ENCODE measurements at regions not wholly inside any gene's neighbourhood (a gene's known extent, or its start where the extent isn't known, plus 50 kb on each side); places are given as distances from the start of the nearest gene placed in this dataset.
A peak's percentile ranks its signal among the peaks of the same experiment; 100 is the strongest.
"Not testable (repeated sequence)": the region's sequence is repeated elsewhere in the genome, so short reads cannot be mapped to it uniquely, and the experiment has no call there.

GRCh38 chr15:92768131-92768530, 112.6 kb upstream of the FAM174B start:
- not testable (repeated sequence) for DNase-seq

GRCh38 chr15:92770641-92771040, 115.1 kb upstream of the FAM174B start:
- DNase-seq: no peak

- no peak for DNase-seq
Observed at GRCh38 chr15:92772061-92772460, 116.5 kb upstream of the FAM174B start.

GRCh38 chr15:92772626-92773244, 117.2 kb upstream of the FAM174B start:
- DNase-seq: no peak

GRCh38 chr15:92773340-92773739, 117.8 kb upstream of the FAM174B start:
- DNase-seq: no peak

- no peak for DNase-seq
Observed at GRCh38 chr15:92779874-92780273, 120.2 kb upstream of the CHD2 start.

- no peak for DNase-seq
Observed at GRCh38 chr15:92780843-92781242, 119.3 kb upstream of the CHD2 start.

GRCh38 chr15:92781925-92782453, 118.1 kb upstream of the CHD2 start:
- no peak for DNase-seq

GRCh38 chr15:92787116-92787515, 113.0 kb upstream of the CHD2 start:
- no peak for DNase-seq

GRCh38 chr15:92788196-92788595, 111.9 kb upstream of the CHD2 start:
- no peak for DNase-seq

- not testable (repeated sequence) for DNase-seq
Observed at GRCh38 chr15:92788793-92789192, 111.3 kb upstream of the CHD2 start.

- DNase-seq: no peak
Observed at GRCh38 chr15:92796161-92796611, 103.9 kb upstream of the CHD2 start.

GRCh38 chr15:92797168-92798052, 102.7 kb upstream of the CHD2 start:
- peak; percentile 32 to 87 for DNase-seq

GRCh38 chr15:92800013-92800412, 100.1 kb upstream of the CHD2 start:
- DNase-seq: no peak

- not testable (repeated sequence) for DNase-seq
Observed at GRCh38 chr15:92800416-92801055, 99.6 kb upstream of the CHD2 start.

GRCh38 chr15:92801056-92801773, 98.9 kb upstream of the CHD2 start:
- DNase-seq: not testable (repeated sequence)

- no peak for DNase-seq
Observed at GRCh38 chr15:92801774-92802464, 98.2 kb upstream of the CHD2 start.

- DNase-seq: no peak
Observed at GRCh38 chr15:92803536-92803851, 96.6 kb upstream of the CHD2 start.

- DNase-seq: peak; percentile 54 to 80
Observed at GRCh38 chr15:92803852-92804609, 96.1 kb upstream of the CHD2 start.

- DNase-seq: not testable (repeated sequence)
Observed at GRCh38 chr15:92804610-92804936, 95.6 kb upstream of the CHD2 start.

GRCh38 chr15:92805080-92805690, 94.9 kb upstream of the CHD2 start:
- no peak for DNase-seq
